AG09319 (cell line): ENCODE measurements at regions not wholly inside any gene's neighbourhood (a gene's known extent, or its start where the extent isn't known, plus 50 kb on each side); places are given as distances from the start of the nearest gene placed in this dataset.
"Not testable (repeated sequence)": the region's sequence is repeated elsewhere in the genome, so short reads cannot be mapped to it uniquely, and the experiment has no call there.

ENCODE experiments used
- DNase-seq: peaks from one replicate; pipeline ENCODE4 v3.0.0-alpha.2; 2010; ENCODE audit warnings: low read depth; ENCODE audit errors: extremely low read depth
- TF ChIP-seq, protein P1 (sequence below): IDR thresholded peaks from 2 replicates; pipeline ENCODE4 v1.5.1; 2011; ENCODE audit warnings: low read depth, mild to moderate bottlenecking, inconsistent platforms, low read length, moderate library complexity

DNA sequence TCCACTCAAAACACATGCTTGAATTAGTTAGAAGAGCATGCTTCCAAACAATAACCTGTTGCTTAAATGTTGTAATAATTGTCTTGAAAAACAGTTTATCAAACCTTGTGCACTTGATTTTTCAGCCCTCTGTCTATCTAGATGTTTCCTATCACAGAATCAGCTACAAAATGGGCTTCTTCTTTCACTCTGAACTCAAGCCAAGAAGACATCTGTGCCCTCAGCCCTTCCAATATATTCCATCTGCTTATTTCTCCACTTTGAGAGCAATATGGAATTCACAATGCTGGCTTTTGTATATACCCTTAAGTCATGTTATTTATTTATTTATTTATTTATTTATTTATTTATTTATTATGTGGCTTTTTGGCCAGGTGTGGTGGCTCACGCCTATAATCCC, 234.2 kb downstream of the TOX3 start:
- no peak for DNase-seq
- TF ChIP-seq, protein P1, sequence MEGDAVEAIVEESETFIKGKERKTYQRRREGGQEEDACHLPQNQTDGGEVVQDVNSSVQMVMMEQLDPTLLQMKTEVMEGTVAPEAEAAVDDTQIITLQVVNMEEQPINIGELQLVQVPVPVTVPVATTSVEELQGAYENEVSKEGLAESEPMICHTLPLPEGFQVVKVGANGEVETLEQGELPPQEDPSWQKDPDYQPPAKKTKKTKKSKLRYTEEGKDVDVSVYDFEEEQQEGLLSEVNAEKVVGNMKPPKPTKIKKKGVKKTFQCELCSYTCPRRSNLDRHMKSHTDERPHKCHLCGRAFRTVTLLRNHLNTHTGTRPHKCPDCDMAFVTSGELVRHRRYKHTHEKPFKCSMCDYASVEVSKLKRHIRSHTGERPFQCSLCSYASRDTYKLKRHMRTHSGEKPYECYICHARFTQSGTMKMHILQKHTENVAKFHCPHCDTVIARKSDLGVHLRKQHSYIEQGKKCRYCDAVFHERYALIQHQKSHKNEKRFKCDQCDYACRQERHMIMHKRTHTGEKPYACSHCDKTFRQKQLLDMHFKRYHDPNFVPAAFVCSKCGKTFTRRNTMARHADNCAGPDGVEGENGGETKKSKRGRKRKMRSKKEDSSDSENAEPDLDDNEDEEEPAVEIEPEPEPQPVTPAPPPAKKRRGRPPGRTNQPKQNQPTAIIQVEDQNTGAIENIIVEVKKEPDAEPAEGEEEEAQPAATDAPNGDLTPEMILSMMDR, result no peak

DNA sequence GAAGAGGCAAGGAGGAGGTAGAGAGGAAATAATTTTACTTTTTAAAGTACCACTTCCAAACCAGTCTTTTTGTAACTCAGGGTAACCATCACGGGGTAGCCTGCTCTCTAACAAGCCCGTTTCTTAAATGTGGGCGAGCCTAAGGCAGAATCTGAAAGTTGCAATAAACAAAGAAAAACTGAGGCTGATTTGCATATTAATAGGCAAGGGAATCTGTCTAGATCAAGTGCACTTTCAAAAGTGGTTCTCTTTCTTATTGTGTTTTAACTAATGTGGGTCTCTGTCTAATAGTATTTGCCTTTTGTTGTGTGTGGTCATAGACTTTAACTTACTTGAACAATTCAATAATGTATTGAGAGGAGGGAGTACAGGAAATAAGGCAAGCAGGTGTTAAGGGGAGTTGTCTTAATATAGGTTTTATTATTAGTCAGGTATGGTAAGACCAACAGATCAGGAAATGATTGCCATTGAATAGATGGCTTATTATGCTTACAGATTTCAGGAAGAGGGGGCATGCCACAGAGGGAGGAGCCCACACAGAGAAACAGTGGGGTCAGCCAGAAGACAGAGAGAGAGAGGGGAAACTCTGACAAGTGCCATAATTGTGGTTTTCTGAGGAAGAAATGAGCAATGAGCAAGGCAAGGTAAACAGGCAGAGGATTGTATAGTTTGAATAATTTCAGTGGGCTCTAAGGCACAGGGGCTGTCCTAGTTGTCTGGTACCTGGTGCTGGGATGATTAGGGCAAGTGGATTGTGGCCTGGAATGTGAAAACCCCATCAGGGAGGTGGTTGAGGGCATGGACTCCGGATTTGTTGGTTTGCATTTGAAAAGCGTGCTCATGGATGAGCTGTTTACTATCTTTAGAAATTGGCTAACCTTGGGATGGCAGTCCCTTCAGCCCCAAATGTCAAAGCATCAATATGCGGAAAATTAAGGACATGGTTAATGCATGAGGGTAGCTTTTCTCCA, 237.2 kb downstream of the TOX3 start:
- TF ChIP-seq, protein P1, result no peak

DNA sequence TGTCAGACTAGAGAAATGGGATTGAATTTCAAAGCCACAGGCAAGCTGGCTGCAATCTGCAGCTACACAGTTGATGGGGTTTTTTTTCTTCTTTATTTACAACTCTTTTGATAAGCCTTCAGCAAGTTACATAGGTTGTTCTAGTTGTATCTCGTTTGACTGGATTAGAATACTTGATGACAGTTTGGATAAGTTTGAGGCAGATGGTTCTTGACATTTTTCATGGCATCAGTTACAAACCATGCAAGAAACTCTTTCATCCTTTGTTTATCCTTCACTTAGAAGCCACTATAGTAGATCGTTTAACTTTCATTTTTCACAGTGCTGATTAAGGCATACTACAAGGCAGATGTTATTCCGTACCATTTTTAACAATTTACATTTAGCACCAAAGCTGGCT, 238.9 kb downstream of the TOX3 start:
- DNase-seq, result no peak

More for the DNA sequence above, 237.2 kb downstream of the TOX3 start:
- no peak for DNase-seq

DNA sequence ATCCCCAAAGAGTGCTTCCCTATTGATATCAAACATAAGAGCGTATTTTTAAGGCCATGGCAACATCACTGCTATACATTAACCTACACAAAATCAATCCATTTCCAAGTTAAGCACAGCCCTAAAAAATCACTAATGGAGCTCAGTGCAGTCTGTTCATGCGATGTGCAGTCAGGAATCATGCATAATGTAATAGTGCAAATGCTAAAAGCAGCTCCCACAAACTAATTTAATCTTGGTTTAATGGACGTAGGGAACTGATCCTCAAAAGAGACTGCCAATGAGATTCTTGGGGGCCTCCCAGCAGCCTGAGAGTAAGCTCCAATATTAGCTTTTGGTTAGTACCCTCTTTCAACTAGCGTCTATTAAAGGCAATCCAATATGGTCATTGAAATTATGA, 245.9 kb downstream of the TOX3 start:
- no peak for DNase-seq
- TF ChIP-seq, protein P1, result no peak

More for the DNA sequence above, 238.9 kb downstream of the TOX3 start:
- TF ChIP-seq, protein P1, result no peak

DNA sequence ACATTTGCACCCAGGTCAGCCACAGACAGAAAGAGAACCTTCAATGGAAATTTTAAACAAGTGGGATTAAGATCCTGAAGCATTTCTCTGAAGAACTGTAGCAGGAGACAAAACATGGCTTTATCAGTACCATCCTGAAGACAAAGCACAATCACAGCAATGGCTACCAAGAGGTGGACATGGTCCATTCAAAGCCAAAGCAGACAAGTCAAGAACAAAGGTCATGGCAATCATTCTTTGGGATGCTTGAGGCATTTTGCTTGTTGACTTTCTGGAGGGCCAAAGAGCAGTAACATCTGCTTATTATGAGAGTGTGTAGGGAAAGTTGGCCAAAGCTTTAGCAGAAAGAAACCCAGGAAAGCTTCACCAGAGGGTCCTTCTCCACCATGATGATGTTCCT, 248.2 kb downstream of the TOX3 start:
- TF ChIP-seq, protein P1, result no peak
- no peak for DNase-seq

DNA sequence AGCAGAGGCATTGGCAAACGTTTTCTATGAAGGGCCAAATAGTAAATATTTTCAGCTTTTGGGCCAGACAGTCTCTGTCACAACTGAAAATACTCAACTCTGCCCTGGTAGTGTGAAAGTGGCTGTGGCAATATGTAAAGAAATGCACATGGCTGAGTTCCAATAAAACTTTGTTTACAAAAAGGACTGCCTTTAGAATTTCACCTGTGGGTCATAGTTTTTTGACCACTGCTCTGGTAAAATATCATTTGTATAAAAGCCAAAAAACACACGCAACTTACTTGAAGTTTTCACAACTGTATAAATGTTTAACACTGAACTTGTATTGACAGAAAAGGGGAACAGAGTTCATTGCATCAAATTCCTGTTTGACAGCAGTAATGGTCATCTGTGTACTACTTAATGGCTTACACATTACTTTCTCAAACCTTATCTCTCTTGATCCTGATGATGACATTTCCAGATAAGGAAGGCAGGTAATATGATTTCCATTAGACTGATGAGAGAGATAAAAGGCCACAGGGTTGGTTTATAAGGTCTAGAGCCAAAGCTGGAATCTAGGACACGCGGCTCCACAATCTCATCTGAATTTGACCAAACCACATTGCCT, 250.1 kb downstream of the TOX3 start:
- not testable (repeated sequence) for DNase-seq

DNA sequence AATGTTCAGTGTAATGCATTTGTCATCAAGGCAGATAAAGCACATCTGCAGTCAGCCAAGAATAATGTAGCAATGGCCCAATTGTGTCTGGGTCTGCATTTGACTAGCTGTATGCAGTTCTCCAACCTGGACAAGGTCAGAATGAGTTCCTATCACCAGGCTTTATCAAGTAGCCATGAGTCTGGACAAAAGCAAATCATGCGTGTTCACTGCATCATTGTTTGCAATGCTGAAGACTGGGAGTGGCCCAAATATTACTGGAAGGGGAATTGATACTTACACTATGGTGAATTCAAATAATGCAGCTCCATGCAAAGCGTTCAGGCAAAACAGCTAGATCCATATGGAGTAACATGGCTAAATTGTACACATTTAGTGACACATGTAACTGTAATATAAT, 250.9 kb downstream of the TOX3 start:
- TF ChIP-seq, protein P1, result no peak
- DNase-seq, result no peak
